Sigmoid colon (tissue), 4 donors: ENCODE measurements at regions not wholly inside any gene's neighbourhood (a gene's known extent, or its start where the extent isn't known, plus 50 kb on each side); places are given as distances from the start of the nearest gene placed in this dataset.

Source experiments
- EP300 ChIP-seq, 4 donors: sonication (generic); formaldehyde crosslinking; IDR thresholded peaks; one replicate each; pipeline ENCODE4 v1.6.1; 2017; ENCODE audit warnings: antibody characterized with exemption in 4 of 4
- POLR2A ChIP-seq, 2 donors: fragments of 450-650 bp; IDR thresholded peaks; one replicate each; pipeline ENCODE4 v1.6.1; 2016; ENCODE audit warnings: antibody characterized with exemption in 2 of 2, mild to moderate bottlenecking in 2 of 2, moderate library complexity in 2 of 2
- TF ChIP-seq, protein P1 (sequence below), 4 experiments: fragments of 450-650 bp in 3 of 4; fragments of 200-600 bp in 1 of 4; IDR thresholded peaks; one replicate each; pipeline ENCODE4 v1.5.1; 2016 to 2019; ENCODE audit warnings: antibody characterized with exemption in 4 of 4, mild to moderate bottlenecking in 3 of 4, moderate library complexity in 2 of 4

GRCh38 chr12:34361721-34362316 is 339.5 kb downstream of the ALG10 start:
- TF ChIP-seq POLR2A (IDR thresholded peaks at IDR 0.05) (no peak), EP300 (IDR thresholded peaks at IDR 0.05) (no peak)
- TF ChIP-seq, protein P1, sequence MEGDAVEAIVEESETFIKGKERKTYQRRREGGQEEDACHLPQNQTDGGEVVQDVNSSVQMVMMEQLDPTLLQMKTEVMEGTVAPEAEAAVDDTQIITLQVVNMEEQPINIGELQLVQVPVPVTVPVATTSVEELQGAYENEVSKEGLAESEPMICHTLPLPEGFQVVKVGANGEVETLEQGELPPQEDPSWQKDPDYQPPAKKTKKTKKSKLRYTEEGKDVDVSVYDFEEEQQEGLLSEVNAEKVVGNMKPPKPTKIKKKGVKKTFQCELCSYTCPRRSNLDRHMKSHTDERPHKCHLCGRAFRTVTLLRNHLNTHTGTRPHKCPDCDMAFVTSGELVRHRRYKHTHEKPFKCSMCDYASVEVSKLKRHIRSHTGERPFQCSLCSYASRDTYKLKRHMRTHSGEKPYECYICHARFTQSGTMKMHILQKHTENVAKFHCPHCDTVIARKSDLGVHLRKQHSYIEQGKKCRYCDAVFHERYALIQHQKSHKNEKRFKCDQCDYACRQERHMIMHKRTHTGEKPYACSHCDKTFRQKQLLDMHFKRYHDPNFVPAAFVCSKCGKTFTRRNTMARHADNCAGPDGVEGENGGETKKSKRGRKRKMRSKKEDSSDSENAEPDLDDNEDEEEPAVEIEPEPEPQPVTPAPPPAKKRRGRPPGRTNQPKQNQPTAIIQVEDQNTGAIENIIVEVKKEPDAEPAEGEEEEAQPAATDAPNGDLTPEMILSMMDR (IDR thresholded peaks at IDR 0.05) = no peak
